GM12878 (cell line): ENCODE measurements at regions not wholly inside any gene's neighbourhood (a gene's known extent, or its start where the extent isn't known, plus 50 kb on each side); places are given as distances from the start of the nearest gene placed in this dataset.

Experiments used
- ATAC-seq: fragments of 200-7000 bp; cut with Tn5 transposase; 3 replicates; pipeline ENCODE4 v1.9.1; 2020; ENCODE audit warnings: mild to moderate bottlenecking, moderate library complexity
- BruUV-seq: library from RNA; stranded (reverse); fragments of 400-500 nt; replicated peaks from 2 replicates; lab custom pipeline; 2021; lab: Mats Ljungman, UMichigan
- CTCF ChIA-PET: fragments of 300-600 bp; sonication (Branson Sonifier 250); formaldehyde crosslinking; extraction: SDS; loops from one replicate; lab custom pipeline; 2021; ENCODE audit warnings: inconsistent platforms; lab: Yijun Ruan, JAX
- POLR2A ChIA-PET: fragments of 350-600 bp; formaldehyde crosslinking; extraction: SDS; loops from one replicate; lab custom pipeline; 2021; ENCODE audit warnings: inconsistent platforms; lab: Charles Lee
- RAD21 ChIA-PET: fragments of 300-600 bp; sonication (Branson Sonifier 250); formaldehyde crosslinking; loops from one replicate; lab custom pipeline; 2023; ENCODE audit warnings: antibody characterized with exemption; ENCODE audit not compliant: unreplicated experiment; lab: Charles Lee
- SMC1A ChIA-PET: fragments of 300-600 bp; sonication (Branson Sonifier 250); formaldehyde crosslinking; loops from one replicate; lab custom pipeline; 2023; ENCODE audit not compliant: unreplicated experiment, uncharacterized antibody; lab: Charles Lee
- DNase-seq: peaks from one replicate; pipeline ENCODE4 v3.0.0-alpha.2; 2011; ENCODE audit warnings: low read depth, low spot score
- FAIRE-seq: peaks from 3 replicates; lab custom pipeline; 2011; peaks lifted over from hg19 to GRCh38; lab: Jason Lieb, UNC
- H2AFZ ChIP-seq: 2 replicates; pipeline ENCODE4 v1.6.0; 2011; ENCODE audit warnings: low read depth, low read length, control low read depth; ENCODE audit not compliant: control insufficient read depth
- H3K27ac ChIP-seq: 2 replicates; pipeline ENCODE4 v1.5.1; 2011; ENCODE audit warnings: control low read depth; ENCODE audit not compliant: control insufficient read depth, insufficient read depth
- H3K27me3 ChIP-seq, 2 experiments: replicated peaks in 1 of 2; 2 replicates each; pipeline versions ENCODE4 v1.6.0 to v1.6.1; 2011; ENCODE audit warnings: low read length in 1 of 2; ENCODE audit not compliant: control insufficient read depth in 2 of 2, insufficient read depth in 2 of 2
- H3K36me3 ChIP-seq, 2 experiments: 2 replicates each; pipeline ENCODE4 v1.5.1; 2011; ENCODE audit warnings: low read length in 1 of 2; ENCODE audit not compliant: control insufficient read depth in 2 of 2, insufficient read depth in 2 of 2
- H3K4me1 ChIP-seq: 2 replicates; pipeline ENCODE4 v1.6.1; 2011; ENCODE audit warnings: mild to moderate bottlenecking, low read length, moderate library complexity, mixed read lengths; ENCODE audit not compliant: control insufficient read depth, insufficient read depth
- H3K4me2 ChIP-seq: 2 replicates; pipeline ENCODE4 v1.6.0; 2011; ENCODE audit warnings: control low read depth; ENCODE audit not compliant: control insufficient read depth, insufficient read depth
- H3K4me3 ChIP-seq: fragments of 200-600 bp; sonication (generic); 2 replicates; pipeline ENCODE4 v1.5.1; 2016
- H3K79me2 ChIP-seq: 2 replicates; pipeline ENCODE4 v1.6.0; 2011; ENCODE audit warnings: low read length; ENCODE audit not compliant: control insufficient read depth, insufficient read depth
- H3K9ac ChIP-seq: 2 replicates; pipeline ENCODE4 v1.8.0; 2011; ENCODE audit warnings: low read length, control low read depth, mixed read lengths; ENCODE audit not compliant: control insufficient read depth, insufficient read depth
- H3K9me3 ChIP-seq: replicated peaks from 3 replicates; pipeline ENCODE4 v1.5.1; 2011; ENCODE audit warnings: mild to moderate bottlenecking, low read length; ENCODE audit not compliant: control insufficient read depth, insufficient read depth
- H4K20me1 ChIP-seq: 2 replicates; pipeline ENCODE4 v1.6.0; 2011; ENCODE audit not compliant: control insufficient read depth, insufficient read depth
- BCL3 ChIP-seq: IDR thresholded peaks from 2 replicates; pipeline ENCODE4 v1.6.1; 2011; ENCODE audit warnings: borderline replicate concordance, low read depth, mild to moderate bottlenecking, moderate library complexity, low read length; ENCODE audit not compliant: insufficient read depth, poor library complexity, severe bottlenecking
- CREB1 ChIP-seq: IDR thresholded peaks from 2 replicates; pipeline ENCODE4 v1.6.1; 2012; ENCODE audit warnings: low read depth, mild to moderate bottlenecking, inconsistent platforms
- E4F1 ChIP-seq: fragments of 450-650 bp; IDR thresholded peaks from 2 replicates; pipeline ENCODE4 v1.6.1; 2018; ENCODE audit warnings: borderline replicate concordance, mild to moderate bottlenecking; ENCODE audit not compliant: partially characterized antibody
- FOS ChIP-seq: IDR thresholded peaks from 3 replicates; pipeline ENCODE4 v1.6.1; 2011; ENCODE audit warnings: borderline replicate concordance; ENCODE audit not compliant: insufficient read length; ENCODE audit errors: extremely low read depth
- IRF4 ChIP-seq: IDR thresholded peaks from 2 replicates; pipeline ENCODE4 v1.6.1; 2011; ENCODE audit warnings: low read depth, low read length
- KAT2A ChIP-seq: conservative IDR thresholded peaks from 2 replicates; pipeline ENCODE4 v1.6.1; 2011; ENCODE audit warnings: low read depth, low read length; ENCODE audit not compliant: control insufficient read depth
- POLR2AphosphoS2 ChIP-seq: IDR thresholded peaks from 2 replicates; pipeline ENCODE4 v1.6.1; 2011; ENCODE audit warnings: low read depth, mild to moderate bottlenecking, low read length, improper control_type of control experiment, moderate library complexity
- RB1 ChIP-seq: fragments of 450-650 bp; formaldehyde crosslinking; IDR thresholded peaks from 2 replicates; pipeline ENCODE4 v1.6.1; 2017; ENCODE audit warnings: mild to moderate bottlenecking, borderline replicate concordance
- SMARCA5 ChIP-seq: fragments of 450-650 bp; IDR thresholded peaks from 2 replicates; pipeline ENCODE4 v1.6.1; 2017; ENCODE audit warnings: mild to moderate bottlenecking
- SREBF1 ChIP-seq: IDR thresholded peaks from 2 replicates; pipeline ENCODE4 v1.6.1; 2012; ENCODE audit warnings: mild to moderate bottlenecking, low read length
- STAT1 ChIP-seq: fragments of 450-650 bp; conservative IDR thresholded peaks from 2 replicates; pipeline ENCODE4 v1.6.1; 2014; ENCODE audit warnings: antibody characterized with exemption, mild to moderate bottlenecking
- STAT3 ChIP-seq: IDR thresholded peaks from 2 replicates; pipeline ENCODE4 v1.6.1; 2011; ENCODE audit warnings: low read depth, low read length, improper control_type of control experiment
- SUPT20H ChIP-seq: IDR thresholded peaks from 2 replicates; pipeline ENCODE4 v1.6.1; 2011; ENCODE audit warnings: low read depth, mild to moderate bottlenecking, low read length, moderate library complexity, borderline replicate concordance; ENCODE audit not compliant: control insufficient read depth
- TBL1XR1 ChIP-seq: IDR thresholded peaks from 2 replicates; pipeline ENCODE4 v1.6.1; 2012; ENCODE audit warnings: low read depth, low read length, improper control_type of control experiment
- TCF12 ChIP-seq: IDR thresholded peaks from 2 replicates; pipeline ENCODE4 v1.6.1; 2011; ENCODE audit warnings: low read depth, mild to moderate bottlenecking, low read length
- YBX1 ChIP-seq: fragments of 450-650 bp; IDR thresholded peaks from 2 replicates; pipeline ENCODE4 v1.6.1; 2016; ENCODE audit warnings: antibody characterized with exemption
- in situ Hi-C: fragments of 300-500 bp; cut with MboI; formaldehyde crosslinking; loops from 9 replicates; pipeline ENCODE4 v1.14.3; 2018; ENCODE audit warnings: mixed read lengths
- intact Hi-C: fragments of 100-400 bp; cut with micrococcal nuclease; formaldehyde crosslinking; loops from one replicate; pipeline ENCODE4 v1.14.2; 2022; ENCODE audit not compliant: unreplicated experiment
- TF ChIP-seq, protein P1 (sequence below): fragments of 450-650 bp; IDR thresholded peaks from 2 replicates; pipeline ENCODE4 v1.6.1; 2016; ENCODE audit warnings: mild to moderate bottlenecking

DNA sequence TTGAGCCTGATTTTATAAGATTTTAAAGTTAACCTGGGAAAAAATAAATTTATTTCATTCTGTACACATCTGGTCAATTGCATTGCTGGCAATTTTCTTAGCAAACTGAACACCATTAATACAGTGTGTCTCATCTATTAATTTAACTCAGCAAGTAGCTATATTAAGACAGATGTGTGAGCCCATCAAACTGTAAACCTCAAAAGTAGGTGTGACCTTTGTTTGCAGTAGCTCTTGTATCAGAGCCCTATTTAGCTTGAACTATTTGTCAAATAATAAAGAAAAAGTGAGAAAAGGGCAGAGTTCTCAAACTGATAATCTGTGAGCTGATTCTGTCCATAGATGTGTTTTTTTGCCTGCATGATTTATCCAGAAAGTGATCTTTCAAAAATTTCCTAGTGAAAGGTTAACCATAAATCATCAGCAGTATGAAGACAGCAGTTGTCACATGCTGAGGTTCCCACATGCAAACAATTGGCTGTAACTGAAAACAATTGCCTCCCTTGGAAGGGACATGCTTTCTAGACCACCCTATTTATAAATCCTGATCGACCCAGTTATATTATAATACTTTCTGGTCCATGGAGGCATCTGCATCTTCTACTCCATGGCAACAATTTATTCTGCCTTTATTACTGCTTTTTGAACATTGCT lies 646.5 kb downstream of the NSUN3 start (continued):
- TF ChIP-seq E4F1 (no peak), SUPT20H (no peak), RB1 (no peak), TCF12 (no peak), CREB1 (no peak), BCL3 (no peak)
- TF ChIP-seq, all 136 proteins: peak for 0

DNA sequence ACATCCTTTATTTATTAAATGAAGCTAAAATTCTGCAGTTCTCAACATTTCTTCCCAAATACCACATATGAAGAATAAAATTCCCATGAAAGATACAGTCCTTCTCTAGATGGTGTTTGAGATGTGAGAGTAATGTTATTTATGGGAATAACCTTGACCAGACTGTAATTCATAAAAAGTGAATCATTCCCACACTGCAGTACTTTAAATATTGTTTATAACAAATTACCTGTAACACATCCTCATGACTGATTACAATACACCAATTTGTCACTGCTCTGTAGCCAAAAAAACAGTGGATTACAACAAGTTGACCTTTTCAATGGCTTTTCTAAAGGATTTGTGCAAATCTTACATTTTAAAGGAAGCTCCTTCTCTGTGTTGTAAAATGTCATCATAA lies 651.3 kb downstream of the NSUN3 start:
- no TSS peak for BruUV-seq
- no peak for DNase-seq
- Histone ChIP-seq H3K36me3 (no peaks in the 10 kb centered on the region), H2AFZ (no peak overlapping the region), H3K4me1 (no peaks in the 10 kb centered on the region), H3K9ac (no peak overlapping the region), H3K27me3 (no peaks in the 10 kb centered on the region), H3K4me3 (no peak overlapping the region), H3K79me2 (no peaks in the 10 kb centered on the region), H4K20me1 (no peaks in the 10 kb centered on the region), H3K27ac (no peak overlapping the region), H3K4me2 (no peak overlapping the region), H3K9me3 (no peaks in the 10 kb centered on the region)
- intact Hi-C loops, result no loop called here
- no peak for FAIRE-seq
- RAD21 ChIA-PET, result no interaction called here
- no peak for ATAC-seq
- in situ Hi-C loops, result no loop called here
- TF ChIP-seq KAT2A (no peak), FOS (no peak), STAT1 (no peak), TBL1XR1 (no peak), SMARCA5 (no peak), IRF4 (no peak), STAT3 (no peak), POLR2AphosphoS2 (no peak), YBX1 (no peak), SREBF1 (no peak)
- TF ChIP-seq, protein P1, sequence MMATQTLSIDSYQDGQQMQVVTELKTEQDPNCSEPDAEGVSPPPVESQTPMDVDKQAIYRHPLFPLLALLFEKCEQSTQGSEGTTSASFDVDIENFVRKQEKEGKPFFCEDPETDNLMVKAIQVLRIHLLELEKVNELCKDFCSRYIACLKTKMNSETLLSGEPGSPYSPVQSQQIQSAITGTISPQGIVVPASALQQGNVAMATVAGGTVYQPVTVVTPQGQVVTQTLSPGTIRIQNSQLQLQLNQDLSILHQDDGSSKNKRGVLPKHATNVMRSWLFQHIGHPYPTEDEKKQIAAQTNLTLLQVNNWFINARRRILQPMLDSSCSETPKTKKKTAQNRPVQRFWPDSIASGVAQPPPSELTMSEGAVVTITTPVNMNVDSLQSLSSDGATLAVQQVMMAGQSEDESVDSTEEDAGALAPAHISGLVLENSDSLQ, result no peak
- CTCF ChIA-PET, result interaction anchor here (1.0 kb wide), 1 partner anchor 10 kb away, joined by 3 read pairs; no protein-coding TSS in a partner anchor
- SMC1A ChIA-PET, result interaction anchor here (1.2 kb wide), 1 partner anchor 9 kb away, joined by 3 read pairs; no protein-coding TSS in a partner anchor
- POLR2A ChIA-PET, result no interaction called here
